ENCODE measurements at regions not wholly inside any gene's neighbourhood (a gene's known extent, or its start where the extent isn't known, plus 50 kb on each side); places are given as distances from the start of the nearest gene placed in this dataset.
"Not testable (repeated sequence)": the region's sequence is repeated elsewhere in the genome, so short reads cannot be mapped to it uniquely, and the experiment has no call there.

DNA sequence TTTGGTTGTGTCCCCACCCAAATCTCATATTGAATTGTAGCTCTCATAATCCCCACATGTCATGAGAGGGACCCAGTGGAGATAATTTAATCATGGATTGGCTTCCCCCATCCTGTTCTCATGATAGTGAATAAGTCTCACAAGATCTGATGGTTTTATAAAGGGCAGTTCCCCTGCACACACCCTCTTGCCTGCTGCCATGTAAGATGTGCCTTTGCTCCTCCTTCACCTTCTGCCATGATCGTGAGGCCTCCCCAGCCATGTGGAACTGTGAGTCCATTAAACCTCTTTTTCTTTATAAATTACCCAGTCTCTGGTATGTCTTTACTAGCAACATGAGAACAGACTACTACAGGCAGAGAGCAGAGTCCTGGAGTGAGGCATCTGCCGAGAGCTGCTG is 90.2 kb upstream of the SLC45A1 start:
- not testable (repeated sequence) for DNase-seq

DNA sequence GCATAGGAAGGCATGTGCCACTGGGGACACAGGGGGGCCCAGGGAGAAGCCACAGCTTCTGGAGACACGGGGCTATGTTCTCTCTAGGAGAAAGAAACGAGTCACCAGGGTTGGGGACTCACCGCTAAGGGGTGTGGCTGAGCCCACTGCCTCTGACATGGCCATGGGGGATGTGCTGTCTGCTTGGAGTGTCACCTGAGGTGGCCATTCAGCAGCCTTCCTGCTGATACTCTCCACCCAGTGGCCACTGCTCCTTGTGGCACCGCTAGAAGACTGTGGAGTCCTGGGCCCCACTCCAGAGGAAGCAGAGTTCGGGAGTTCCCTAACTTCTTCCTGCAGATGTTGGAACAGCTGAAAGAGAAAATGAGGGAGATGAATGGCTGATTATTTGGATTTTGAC is 91.2 kb upstream of the SLC45A1 start:
- DNase-seq: no peak

DNA sequence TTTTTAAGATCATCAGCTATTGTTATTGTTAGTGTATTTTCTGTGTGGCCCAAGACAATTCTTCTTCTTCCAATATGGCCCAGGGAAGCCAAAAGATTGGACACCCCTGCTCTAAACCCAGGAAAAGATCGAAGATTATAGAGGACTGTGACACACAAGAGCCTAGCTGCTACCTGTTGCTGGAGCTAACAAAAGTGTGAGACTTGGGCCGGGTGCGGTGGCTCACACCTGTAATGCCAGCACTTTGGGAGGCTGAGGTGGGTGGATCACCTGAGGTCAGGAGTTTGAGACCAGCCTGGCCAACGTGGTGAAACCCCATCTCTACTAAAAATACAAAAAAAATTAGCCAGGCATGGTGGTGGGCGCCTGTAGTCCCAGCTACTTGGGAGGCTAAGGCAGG is 91.9 kb upstream of the SLC45A1 start:
- DNase-seq: not testable (repeated sequence)

DNA sequence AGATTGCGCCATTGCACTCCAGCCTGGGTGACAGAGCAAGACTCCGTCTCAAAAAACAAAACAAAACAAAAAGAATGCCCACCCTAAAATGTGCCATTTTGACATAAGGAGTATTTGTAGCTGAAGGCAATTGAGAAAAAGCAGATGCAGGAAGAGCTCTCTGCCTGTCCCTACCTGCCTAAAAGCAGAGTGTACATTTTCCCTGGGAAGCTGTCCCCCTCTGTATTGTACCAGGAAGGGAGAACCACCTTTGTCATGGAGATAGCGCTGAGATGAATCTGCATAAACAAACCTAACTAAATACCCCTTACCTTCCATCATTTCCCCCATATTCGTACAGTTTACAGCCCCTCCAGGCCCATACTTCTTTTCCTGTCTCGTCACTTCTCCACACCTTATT is 94.4 kb upstream of the SLC45A1 start:
- DNase-seq: no peak

DNA sequence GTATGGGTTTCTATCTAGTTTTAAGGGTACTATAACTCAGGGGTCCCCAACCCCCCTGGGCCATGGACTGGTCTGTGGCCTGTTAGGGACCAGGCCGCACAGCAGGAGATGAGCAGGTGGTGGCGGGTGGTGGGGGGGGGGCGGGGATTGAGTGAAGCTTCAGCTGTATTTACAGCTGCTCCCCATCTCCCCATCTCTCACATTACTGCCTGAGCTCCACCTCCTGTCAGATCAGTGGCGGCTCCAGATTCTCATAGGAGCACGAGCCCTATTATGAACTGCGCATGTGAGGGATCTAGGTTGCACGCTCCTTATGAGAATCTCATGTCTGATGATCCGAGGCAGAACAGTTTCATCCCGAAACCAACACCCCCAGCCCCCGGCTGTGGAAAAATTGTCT is 95.1 kb upstream of the SLC45A1 start:
- DNase-seq: no peak

DNA sequence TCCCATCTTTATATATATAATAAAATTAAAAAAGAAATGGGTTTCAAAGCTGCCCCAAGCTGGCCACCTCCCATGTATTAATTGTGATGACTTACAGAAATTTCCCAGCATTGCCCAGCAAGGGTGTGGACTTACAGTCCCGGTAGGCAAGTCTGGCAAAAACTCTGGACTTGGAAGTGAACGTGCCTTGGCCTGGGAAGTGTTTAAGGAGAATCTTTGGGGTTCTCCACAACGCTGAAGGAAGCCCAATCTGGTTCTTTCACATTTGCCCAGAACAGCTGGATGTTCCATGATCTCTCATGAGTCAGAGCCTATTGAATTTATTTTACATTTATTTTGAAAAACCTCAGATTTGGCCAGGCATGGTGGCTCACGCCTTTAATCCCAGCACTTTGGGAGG is 98.4 kb upstream of the SLC45A1 start:
- DNase-seq: no peak

DNA sequence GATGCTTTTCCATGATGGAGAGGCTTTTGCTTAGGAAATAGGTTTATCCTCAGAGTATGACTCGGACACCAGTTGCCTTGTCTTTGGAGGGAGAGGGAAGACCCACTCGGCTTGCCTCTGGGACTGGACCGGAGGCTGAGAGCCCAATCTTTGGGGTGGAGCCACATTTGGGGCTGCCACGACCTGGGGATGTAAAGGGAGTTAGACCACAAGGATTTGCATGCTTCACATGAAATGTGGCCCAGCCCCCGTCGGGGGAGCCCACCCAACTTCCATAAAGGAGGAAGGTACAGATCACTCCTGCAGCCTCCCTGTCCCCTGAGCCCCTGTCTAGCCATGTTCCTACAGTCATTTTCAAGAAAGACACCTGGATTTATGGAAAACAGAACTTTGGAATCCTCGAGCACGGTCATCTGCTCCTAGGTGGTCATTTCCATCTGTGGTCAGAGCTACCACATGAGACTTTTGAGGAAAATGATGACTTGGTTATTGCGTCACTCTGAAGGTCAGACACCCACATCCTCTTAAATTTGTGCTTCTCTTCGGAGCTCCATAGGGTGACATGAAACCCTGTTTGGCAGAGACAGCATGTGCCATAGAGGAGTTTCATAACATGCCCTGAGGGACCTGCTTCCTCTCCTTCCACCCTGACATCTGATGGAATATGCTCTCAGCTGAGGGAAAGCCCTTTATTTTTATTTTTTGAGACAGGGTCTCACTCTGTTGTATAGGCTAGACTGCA is 99.4 kb upstream of the SLC45A1 start:
- no peak for DNase-seq

DNA sequence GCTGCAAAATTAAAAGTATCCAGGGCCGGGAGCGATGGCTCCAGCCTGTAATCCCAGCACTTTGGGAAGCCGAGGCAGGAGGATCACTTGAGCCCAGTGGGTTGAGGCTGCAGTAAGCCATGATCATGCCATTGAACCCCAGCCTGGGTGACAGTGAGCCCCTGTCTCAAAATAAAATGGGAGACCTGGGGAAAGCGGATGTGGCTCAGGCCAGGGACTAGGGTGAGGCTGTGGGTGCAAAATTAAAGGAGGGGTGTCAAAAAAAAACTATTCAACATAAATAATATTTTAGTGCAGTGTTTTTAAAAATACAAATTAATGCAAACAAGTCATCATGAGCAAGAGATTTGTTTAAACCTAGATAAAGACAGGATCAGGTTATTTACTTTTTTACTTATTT is 100.1 kb upstream of the SLC45A1 start:
- no peak for DNase-seq

DNA sequence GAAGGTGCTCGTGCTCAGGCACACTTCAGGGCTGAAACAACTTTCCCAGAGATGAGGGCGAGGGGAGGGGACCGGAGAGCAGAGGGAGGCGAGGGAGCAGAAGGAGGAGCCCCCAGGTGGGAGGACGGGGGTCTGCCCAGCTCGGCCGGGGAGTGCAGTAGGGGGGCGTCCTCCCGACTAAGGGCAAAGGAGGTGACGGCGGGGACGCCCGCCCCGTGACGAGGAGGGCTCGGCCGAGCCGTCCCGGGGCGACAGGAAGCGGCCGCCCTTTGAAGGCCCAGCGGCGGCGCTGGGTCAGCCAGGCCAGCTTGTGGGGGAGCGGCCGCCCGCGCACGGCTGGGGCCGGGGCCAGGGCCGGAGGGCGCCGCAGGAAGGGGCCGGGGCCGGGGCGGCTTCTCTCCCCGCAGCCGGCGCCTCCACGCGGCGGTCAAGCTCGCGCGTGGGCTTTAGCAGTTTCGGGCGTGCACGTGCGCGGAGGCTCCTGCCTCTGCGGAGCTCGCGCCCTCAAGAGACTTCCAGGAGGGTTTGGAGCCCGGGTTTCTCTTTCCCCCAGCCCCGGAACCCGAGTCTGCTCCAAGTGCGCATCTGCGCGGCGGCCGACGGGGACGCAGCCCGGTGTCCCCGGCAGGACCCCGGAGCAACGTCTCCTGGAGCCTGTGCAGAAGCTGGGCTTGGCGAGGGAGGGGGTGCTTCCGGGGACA is 100.8 kb upstream of the SLC45A1 start:
- no peak for DNase-seq

DNA sequence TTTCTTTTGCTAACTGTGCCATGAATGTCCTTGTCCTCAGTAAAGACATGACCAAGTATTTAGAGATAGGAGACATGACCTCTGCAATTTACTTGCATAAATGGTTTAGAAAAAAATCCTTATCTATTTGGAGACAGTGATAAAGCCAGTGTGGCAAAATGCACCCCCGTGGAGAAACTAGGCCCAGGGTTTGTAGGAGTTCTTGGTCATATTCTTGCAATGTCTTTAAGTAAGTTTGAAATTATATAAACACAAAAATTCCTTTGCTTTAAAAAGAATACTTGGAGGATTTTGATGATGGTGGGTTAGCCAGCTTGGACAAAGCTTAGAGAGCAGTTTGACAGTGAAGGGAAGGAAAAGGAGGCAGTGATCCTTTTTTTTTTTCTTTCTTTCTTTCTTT is 101.9 kb upstream of the SLC45A1 start:
- no peak for DNase-seq

DNA sequence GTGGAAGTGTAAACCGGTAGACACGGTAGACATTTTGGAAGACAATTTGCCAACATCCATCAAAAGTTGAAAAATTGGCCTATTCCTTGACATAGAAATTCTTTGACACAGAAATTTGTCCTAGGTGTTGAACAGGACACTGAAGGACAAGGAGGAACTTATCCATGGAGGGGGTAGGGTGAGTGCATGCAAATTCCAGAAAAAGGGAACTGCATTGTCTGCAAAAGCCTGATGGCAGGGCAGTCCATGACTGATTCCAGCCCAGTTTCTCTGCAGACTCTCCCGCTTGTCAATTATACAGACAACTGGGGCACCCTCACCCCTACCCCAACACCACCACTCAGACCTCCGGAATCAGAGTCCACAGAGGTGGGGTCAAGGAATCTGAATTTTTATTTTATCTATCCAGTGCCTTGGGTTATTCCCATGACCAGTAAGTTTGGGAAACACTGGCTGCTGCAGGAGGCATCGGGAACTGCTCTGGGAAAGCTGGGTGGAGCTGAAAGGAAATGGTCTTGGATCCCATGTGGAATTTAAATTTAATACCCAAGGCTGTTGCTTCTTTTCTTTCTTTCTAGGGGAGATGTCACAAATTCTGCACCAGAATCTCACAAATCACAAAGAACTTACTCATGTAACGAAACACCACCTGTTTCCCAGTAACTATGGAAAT is 103.3 kb upstream of the SLC45A1 start:
- DNase-seq: no peak

DNA sequence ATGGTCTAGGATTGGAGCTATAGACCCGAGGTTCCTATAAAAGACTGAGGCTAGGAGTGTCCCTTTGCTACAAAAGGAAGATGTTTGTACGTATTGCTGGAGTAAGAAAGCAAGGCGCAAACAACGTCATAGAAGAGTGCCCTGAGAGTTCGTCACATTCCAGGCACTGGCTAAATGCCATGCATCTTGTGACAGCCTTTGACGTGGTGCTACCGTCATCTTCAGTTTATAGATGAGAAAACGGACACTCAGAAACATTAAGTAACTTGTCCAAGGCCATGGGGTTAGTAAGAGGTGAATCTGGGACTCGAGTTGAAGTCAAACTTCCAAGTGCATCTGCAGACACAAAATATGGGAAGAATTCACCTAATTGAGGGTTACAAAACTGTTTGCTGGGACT is 104.2 kb upstream of the SLC45A1 start:
- DNase-seq: no peak

DNA sequence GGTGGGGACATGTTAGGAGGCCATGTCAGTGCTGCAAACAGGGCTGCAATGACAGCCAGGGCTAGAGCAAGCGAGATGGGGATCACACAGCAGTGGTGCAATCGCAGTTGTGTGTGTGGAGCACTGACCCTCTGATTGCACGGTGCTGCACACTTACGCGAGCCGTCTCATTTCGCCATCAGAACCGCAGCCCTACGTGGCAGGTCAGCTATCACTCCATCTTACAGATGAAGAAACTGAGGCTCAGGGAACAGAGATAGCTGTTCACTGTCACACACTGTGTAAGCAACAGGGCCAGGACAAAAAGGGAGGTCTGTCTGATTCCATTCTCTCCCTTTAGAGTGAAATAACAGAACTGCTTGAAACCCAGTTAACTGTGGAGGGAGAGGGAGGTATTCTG is 104.8 kb upstream of the SLC45A1 start:
- no peak for DNase-seq

DNA sequence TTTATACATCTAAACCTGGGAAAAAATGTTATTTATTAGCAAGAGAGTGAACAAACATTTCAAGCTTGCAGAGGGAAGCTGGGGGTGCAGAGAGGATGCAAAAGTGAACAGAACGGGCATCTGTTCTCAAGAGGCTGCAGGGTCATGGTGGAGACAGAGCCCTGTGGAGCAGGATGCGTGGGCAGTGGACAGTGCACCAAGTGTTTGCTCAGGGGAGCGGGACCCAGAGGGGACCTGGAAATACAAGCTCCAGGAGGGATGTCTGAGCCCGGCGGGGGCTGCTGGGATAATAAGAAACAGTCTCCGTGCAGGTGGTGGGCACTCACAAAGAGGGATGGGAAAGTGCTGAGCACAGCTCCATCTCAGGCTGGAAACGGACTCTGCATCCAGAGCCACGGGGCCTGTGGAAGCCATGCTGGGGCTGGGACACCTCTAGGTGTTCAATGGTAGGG is 105.3 kb upstream of the SLC45A1 start:
- no peak for DNase-seq

DNA sequence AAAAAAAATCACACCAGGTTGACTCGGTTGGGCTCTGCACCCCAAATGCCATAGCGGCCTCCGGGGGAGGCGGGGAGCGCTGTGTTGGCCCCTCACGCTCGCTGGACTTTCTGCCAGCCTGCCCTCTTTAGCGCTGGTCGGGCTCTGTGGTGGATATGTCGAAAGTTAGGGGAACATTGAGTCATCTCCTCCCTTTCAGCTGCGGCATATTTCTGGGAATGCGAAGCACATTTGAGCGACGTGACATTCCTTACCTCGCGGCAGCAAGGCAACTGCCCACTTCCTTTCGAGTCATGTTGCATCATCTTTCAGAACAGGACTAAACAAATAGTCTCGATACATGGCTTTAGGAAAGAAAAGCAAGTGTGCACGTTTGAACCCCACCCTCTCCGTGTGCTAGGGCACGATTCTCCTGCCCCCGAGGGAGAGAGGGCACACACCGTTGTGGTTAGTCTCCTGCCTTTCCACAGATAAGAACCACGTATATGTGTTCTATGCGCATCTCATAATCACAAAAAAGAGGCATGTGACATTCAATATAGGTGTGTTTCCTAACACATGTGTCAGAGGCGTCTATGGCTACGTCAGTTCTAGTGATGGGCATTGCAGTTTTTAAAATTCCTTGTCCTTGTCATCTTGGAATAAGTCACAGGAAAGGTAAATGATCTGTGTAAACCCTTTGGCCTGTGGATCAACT is 105.9 kb upstream of the SLC45A1 start:
- DNase-seq: no peak

DNA sequence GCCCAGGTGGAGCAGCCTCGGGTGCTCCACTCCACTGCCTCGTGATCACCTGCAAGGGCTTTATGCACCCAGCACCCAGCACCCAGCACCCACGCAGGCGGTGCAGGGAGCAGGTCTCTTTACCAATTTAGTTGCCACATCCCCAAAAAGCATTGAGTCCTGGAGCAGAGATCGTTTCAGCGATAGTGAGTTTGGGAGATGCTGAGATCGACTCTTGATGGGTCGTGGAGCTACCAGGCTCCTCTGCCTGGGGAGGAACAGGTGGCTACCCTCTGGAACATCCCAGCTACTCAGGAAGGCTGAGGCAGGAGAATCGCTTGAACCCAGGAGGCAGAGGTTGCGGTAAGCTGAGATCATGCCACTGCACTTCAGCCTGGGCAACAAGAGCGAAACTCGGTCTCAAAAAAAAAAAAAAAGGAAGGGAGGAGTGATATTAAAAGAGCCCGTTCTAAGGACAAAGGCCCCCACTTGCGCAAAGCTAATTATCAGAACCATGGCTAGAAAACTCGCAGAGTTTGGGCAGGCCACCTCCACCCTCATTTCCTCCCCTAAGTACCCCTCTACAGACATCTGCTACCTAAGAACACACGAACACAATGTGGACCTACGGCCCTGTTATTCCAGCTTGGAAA is 106.5 kb upstream of the SLC45A1 start:
- DNase-seq: no peak

DNA sequence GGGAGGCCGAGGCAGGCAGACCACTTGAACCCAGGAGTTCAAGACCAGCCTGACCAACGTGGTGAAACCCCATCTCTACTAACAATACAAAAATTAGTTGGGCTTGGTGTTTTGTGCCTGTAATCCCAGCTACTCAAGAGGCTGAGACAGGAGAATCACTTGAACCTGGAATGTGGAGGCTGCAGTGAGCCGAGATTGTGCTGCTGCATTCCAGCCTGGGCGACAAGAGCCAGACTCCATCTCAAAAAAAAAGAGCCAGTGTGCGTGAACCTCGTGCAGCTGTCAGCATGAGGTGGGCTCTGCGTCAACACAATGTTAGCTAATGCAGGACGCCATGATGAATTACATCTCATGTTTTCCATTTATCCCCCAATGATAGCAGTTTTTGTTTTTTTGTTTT is 110.7 kb upstream of the SLC45A1 start:
- DNase-seq: no peak

DNA sequence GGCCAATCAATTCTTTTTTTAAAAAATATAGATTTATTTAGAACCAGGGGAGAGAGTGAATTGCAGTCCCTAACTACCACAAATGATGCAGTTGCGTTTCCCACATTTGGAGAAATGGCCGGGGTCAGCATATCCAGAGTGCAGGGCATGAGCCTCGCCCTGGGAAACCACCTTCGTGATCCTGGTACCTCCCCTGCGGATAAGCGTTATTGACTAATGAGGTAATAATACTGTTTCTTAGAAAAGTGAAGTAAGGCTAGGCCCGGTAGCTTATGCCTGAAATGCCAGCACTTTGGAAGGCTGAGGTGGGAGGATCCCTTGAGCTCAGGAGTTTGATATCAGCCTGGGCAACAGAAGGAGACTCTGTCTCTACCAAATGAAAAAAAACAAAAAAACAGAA is 111.5 kb upstream of the SLC45A1 start:
- no peak for DNase-seq

DNA sequence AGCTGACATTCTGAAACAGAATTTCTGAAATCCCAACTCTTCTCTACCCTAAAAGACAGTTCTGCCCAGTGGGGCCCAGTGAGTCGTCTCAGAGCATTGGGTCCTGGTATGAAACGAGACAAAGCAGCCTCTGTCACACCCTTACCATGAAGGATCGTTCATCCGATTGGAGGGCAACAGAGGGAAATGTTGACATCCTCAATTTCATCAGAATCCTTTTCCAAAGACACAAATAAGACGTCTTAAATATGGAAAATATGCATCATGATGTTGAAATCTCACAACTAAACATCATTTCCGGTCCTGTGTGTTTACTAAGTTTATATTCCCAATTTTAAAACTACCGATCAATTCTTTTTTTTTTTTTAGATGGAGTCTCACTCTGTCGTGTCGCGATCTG is 112.1 kb upstream of the SLC45A1 start:
- no peak for DNase-seq

DNA sequence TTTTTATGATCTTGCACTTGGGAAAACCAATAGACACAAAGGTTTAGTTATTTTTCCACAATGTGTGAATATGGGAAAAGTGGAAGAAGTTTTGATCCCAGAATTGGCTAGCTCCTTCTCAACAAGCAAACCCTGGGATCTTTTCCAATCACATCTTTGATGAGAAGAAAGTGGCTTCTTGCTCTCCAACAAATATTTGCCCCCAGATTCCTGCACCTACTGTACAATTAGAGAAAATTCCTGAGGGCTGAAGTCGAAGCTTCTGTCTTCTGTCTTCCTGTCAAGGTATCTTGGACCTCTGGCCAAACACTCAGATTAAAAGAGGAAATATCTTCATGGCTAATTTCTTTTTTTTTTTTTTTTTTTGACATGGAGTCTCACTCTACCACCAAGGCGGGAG is 113.1 kb upstream of the SLC45A1 start:
- no peak for DNase-seq

DNA sequence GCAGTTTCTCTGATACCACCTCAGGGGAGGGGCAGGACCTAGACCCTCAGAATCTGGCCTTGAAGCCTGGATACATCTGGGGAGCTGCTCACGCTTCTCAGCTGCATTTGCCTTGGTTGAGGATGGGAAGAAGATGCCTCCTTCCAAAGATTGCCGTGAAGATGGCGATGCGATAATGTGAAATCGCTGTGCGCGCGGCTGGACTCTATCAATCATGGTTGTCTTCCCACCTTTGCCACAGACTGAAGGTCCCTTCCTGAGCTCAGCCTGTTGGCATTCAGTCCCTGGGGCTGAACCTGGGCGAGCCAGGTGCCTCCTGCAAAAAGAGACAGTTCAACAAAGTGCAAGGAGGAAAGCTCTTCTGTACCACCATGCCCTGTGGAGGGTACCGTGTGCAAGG is 114.4 kb upstream of the SLC45A1 start:
- no peak for DNase-seq

DNA sequence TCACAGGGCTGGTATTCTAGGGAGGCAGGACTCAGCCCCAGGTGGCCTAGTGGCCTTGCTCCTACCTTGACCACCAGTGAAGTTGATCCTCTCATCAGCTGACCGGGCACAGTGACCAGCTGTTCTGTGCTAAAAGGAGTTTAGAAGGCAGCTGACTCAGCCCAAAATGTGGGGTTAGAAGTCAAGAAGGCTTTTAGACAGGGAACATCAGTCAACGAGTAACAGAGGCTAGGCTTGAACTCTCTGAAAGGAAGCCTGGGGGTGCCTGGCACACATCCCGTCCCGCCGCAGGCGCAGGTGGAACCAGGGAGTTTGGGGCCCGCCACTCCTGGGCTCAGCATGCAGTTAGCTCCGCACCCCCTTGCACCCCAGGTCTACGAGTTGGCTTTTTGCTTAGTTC is 114.9 kb upstream of the SLC45A1 start:
- no peak for DNase-seq
